ENCODE measurements at regions not wholly inside any gene's neighbourhood (a gene's known extent, or its start where the extent isn't known, plus 50 kb on each side); places are given as distances from the start of the nearest gene placed in this dataset.

DNA sequence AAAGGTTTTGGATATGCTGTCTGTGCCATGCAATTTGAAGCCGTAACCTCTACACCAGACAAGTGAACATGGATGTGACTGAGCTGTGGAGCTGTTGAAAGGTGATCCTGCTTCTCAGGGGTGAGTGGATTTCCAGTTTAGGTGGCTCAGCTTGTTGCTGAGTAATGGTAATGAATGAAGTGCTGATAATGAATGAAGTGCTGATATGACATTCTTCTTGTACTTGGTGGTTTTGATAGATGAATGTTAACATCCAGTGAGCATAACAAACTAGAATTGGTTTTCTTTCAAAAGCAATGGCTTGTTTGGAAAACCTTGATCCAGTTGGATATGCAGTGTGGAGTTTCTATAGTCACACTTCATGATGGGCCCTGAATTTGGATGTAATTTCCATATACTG lies 89.7 kb upstream of the FZD8 start:
- no peaks in the 10 kb centered on the region for H3K36me3 ChIP-seq
- H3K27me3 ChIP-seq, result no peaks in the 10 kb centered on the region
- intact Hi-C loops (cut with DNase I), result no loop called here
- no peaks in the 10 kb centered on the region for H3K9me3 ChIP-seq
- H3K4me3 ChIP-seq, result no peak overlapping the region
- no peaks in the 10 kb centered on the region for H3K4me1 ChIP-seq
- no peak overlapping the region for H3K27ac ChIP-seq
- no peak for DNase-seq
- TF ChIP-seq, protein P1, sequence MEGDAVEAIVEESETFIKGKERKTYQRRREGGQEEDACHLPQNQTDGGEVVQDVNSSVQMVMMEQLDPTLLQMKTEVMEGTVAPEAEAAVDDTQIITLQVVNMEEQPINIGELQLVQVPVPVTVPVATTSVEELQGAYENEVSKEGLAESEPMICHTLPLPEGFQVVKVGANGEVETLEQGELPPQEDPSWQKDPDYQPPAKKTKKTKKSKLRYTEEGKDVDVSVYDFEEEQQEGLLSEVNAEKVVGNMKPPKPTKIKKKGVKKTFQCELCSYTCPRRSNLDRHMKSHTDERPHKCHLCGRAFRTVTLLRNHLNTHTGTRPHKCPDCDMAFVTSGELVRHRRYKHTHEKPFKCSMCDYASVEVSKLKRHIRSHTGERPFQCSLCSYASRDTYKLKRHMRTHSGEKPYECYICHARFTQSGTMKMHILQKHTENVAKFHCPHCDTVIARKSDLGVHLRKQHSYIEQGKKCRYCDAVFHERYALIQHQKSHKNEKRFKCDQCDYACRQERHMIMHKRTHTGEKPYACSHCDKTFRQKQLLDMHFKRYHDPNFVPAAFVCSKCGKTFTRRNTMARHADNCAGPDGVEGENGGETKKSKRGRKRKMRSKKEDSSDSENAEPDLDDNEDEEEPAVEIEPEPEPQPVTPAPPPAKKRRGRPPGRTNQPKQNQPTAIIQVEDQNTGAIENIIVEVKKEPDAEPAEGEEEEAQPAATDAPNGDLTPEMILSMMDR (IDR thresholded peaks at IDR 0.05), result no peak
- no peak for TF ChIP-seq POLR2A (IDR thresholded peaks at IDR 0.05)
- 94 to 100% methylated on average over 1 of the region's 1 CpG for whole genome bisulfite sequencing, 2 donors

DNA sequence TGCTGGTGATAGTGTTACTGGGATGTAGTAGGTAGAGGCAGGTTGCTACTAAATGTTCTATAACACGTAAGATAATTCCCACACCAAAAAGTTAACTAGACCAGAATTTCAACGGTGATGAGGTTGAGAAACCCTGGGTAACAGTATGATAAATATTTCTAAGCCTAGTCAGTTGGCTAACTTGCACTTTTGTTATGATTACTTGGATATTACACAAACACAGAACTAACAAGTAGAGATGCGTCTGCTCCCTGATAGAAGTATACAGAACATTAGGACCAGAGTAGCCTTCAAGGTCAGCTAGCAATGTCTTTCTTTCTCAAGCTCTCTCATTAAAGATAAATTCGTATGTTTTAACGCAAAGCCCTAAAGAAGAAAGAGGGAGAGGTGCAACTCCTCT lies 86.2 kb upstream of the FZD8 start:
- 53 to 59% methylated on average over 5 of the region's 5 CpGs for WGBS, 2 donors
- intact Hi-C loops (cut with DNase I), result no loop called here
- no peaks in the 10 kb centered on the region for H3K36me3 ChIP-seq
- H3K4me3 ChIP-seq, result no peak overlapping the region
- no peaks in the 10 kb centered on the region for H3K4me1 ChIP-seq
- TF ChIP-seq, protein P1 (IDR thresholded peaks at IDR 0.05), result no peak
- no peak for TF ChIP-seq POLR2A (IDR thresholded peaks at IDR 0.05)
- no peak for DNase-seq
- no peaks in the 10 kb centered on the region for H3K9me3 ChIP-seq
- H3K27me3 ChIP-seq, result peaks cover 0 to 5% (median 0%) of the 10 kb centered on the region in 4 donors
- H3K27ac ChIP-seq, result no peak overlapping the region

DNA sequence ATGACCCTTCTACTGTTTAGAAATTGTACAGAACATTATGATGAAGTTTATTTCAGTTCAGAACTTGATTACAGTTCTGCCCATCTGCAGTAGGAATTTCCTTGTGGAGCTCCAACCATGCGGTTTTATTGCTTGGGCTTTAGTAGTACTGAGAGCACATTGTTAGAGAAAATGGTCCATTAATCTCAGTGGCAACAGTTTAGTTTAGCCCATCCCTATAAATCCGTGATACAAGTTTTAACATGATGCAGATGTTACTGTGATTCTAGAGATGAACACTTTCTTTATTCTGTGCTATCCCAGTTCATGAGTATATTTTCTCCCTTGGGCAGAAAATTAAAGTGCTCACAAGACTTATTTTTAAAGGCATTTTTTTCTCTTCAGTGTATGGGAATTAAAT lies 84.8 kb upstream of the FZD8 start:
- H3K27ac ChIP-seq, result no peak overlapping the region
- no peak for DNase-seq
- 29 to 36% methylated on average over 2 of the region's 2 CpGs for WGBS, 2 donors

DNA sequence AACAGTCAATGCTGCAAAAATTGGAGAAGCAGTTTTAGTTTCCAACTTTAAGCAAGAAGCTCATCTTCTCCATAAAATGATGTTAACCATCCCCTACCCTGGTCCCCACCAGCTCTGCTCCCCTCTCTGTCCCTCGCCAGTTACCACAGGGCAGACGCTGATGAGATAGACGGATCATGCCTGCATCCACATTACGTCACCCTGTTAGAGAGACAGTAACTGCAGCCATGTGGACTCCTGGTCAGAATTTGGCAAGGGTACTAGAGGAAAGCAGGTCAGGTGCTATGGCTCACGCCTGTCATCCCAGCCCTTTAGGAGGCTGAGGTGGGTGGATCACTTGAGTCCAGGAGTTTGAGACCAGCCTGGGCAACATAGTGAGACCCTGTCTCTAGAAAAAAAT lies 81.9 kb upstream of the FZD8 start:
- H3K4me1 ChIP-seq, result no peaks in the 10 kb centered on the region
- TF ChIP-seq, protein P1 (IDR thresholded peaks at IDR 0.05), result no peak
- no peak for TF ChIP-seq POLR2A (IDR thresholded peaks at IDR 0.05)
- intact Hi-C loops (cut with DNase I), result no loop called here
- no peaks in the 10 kb centered on the region for H3K36me3 ChIP-seq
- H3K9me3 ChIP-seq, result no peaks in the 10 kb centered on the region
- H3K4me3 ChIP-seq, result no peak overlapping the region
- DNase-seq, result no peak
- WGBS, 2 donors, result 88 to 93% methylated on average over 5 of the region's 5 CpGs
- peaks cover 0 to 11% (median 0%) of the 10 kb centered on the region in 4 donors for H3K27me3 ChIP-seq
- no peak overlapping the region for H3K27ac ChIP-seq

More for the DNA sequence above, 84.8 kb upstream of the FZD8 start:
- peaks cover 0 to 5% (median 0%) of the 10 kb centered on the region in 4 donors for H3K27me3 ChIP-seq
- TF ChIP-seq, protein P1 (IDR thresholded peaks at IDR 0.05), result no peak
- no peak for TF ChIP-seq POLR2A (IDR thresholded peaks at IDR 0.05)
- intact Hi-C loops (cut with DNase I), result no loop called here
- no peaks in the 10 kb centered on the region for H3K36me3 ChIP-seq
- no peaks in the 10 kb centered on the region for H3K9me3 ChIP-seq
- H3K4me3 ChIP-seq, result no peak overlapping the region
- H3K4me1 ChIP-seq, result no peaks in the 10 kb centered on the region

DNA sequence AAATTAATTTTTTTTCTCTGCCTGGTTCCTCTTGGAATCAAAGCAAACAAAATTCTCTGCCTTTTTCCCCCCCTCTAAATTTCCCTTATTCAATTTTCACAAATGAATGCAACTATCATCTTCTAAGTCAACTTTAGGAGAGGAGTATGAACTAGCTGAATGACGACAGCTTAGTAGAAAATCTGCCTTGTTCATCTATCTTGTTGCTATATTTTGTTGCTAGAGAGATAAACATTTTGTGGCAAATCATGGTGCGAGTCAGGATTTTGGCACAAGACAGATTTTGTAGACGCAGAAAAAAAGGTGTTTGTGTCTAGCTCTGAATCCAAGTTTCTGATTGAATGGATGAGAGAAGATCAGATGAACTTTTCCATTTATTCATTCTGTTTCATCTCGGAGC lies 81.0 kb upstream of the FZD8 start:
- peaks cover 0 to 11% (median 0%) of the 10 kb centered on the region in 4 donors for H3K27me3 ChIP-seq
- no peaks in the 10 kb centered on the region for H3K4me1 ChIP-seq
- no peak for DNase-seq
- 46 to 48% methylated on average over 4 of the region's 4 CpGs for WGBS, 2 donors
- H3K4me3 ChIP-seq, result no peak overlapping the region
- no peaks in the 10 kb centered on the region for H3K36me3 ChIP-seq
- H3K27ac ChIP-seq, result no peak overlapping the region
- no peaks in the 10 kb centered on the region for H3K9me3 ChIP-seq
- intact Hi-C loops (cut with DNase I), result no loop called here
- TF ChIP-seq, protein P1 (IDR thresholded peaks at IDR 0.05), result no peak
- no peak for TF ChIP-seq POLR2A (IDR thresholded peaks at IDR 0.05)
